ENCODE measurements at regions not wholly inside any gene's neighbourhood (a gene's known extent, or its start where the extent isn't known, plus 50 kb on each side); places are given as distances from the start of the nearest gene placed in this dataset.

GRCh38 chr14:51442513-51443175 lies 202.6 kb downstream of the TMX1 start:
- TF ChIP-seq CTCF (IDR thresholded peaks at IDR 0.05) (no peak), POLR2A (IDR thresholded peaks at IDR 0.05) (no peak), EP300 (IDR thresholded peaks at IDR 0.05) (no peak), POLR2AphosphoS5 (IDR thresholded peaks at IDR 0.05) (peak in 1 of 4 donors; percentile 14)

All from sigmoid colon (tissue), 4 donors.